Activated CD8-positive, alpha-beta T cell treated with anti-CD3 and anti-CD28 coated beads, Interleukin-2, amount 10 ng/mL, durations not matched to agents 7 days and 5 days (primary cell): ENCODE measurements at regions not wholly inside any gene's neighbourhood (a gene's known extent, or its start where the extent isn't known, plus 50 kb on each side); places are given as distances from the start of the nearest gene placed in this dataset.

Experiments used
- ATAC-seq: fragments of 150-1000 bp; cut with Tn5 transposase; one replicate; pipeline ENCODE4 v1.10.0; 2021; ENCODE audit warnings: moderate library complexity
- CTCF ChIA-PET: fragments of 350-600 bp; sonication (Branson Sonifier 250); formaldehyde crosslinking; loops from one replicate; lab custom pipeline; 2021; ENCODE audit warnings: antibody characterized with exemption; lab: Charles Lee
- POLR2A ChIA-PET: fragments of 350-600 bp; sonication (Branson Sonifier 250); formaldehyde crosslinking; loops from one replicate; lab custom pipeline; 2021; ENCODE audit warnings: antibody characterized with exemption; lab: Charles Lee
- DNase-seq: peaks from one replicate; pipeline ENCODE4 v3.0.0-alpha.2; 2020
- H3K27ac Mint-ChIP-seq: one replicate; pipeline ENCODE4 v1.8.0; 2021; ENCODE audit warnings: mild to moderate bottlenecking, mixed read lengths
- H3K27me3 Mint-ChIP-seq: one replicate; pipeline ENCODE4 v1.8.0; 2021; ENCODE audit warnings: low read depth, mixed read lengths
- H3K36me3 Mint-ChIP-seq: one replicate; pipeline ENCODE4 v1.8.0; 2021; ENCODE audit warnings: low read depth, mixed read lengths
- H3K4me1 Mint-ChIP-seq: one replicate; pipeline ENCODE4 v1.8.0; 2021; ENCODE audit warnings: low read depth, mixed read lengths
- H3K4me3 Mint-ChIP-seq: one replicate; pipeline ENCODE4 v1.8.0; 2021; ENCODE audit warnings: mild to moderate bottlenecking, mixed read lengths
- H3K9me3 Mint-ChIP-seq: one replicate; pipeline ENCODE4 v1.8.0; 2022; ENCODE audit warnings: mixed read lengths; ENCODE audit not compliant: insufficient read depth

GRCh38 chr4:31107362-31107761 is 387.2 kb downstream of the PCDH7 start:
- POLR2A ChIA-PET, result no interaction called here
- Mint-ChIP-seq H3K4me1 (no peaks in the 10 kb centered on the region), H3K27me3 (no peaks in the 10 kb centered on the region), H3K4me3 (no peak overlapping the region), H3K9me3 (peaks cover 8% of the 10 kb centered on the region), H3K27ac (no peak overlapping the region), H3K36me3 (no peaks in the 10 kb centered on the region)
- DNase-seq, result no peak
- CTCF ChIA-PET, result no interaction called here
- ATAC-seq, result no peak

- Mint-ChIP-seq H3K27ac (no peak overlapping the region), H3K4me1 (no peaks in the 10 kb centered on the region), H3K4me3 (no peak overlapping the region), H3K36me3 (no peaks in the 10 kb centered on the region), H3K27me3 (no peaks in the 10 kb centered on the region), H3K9me3 (peaks cover 8% of the 10 kb centered on the region)
- ChIA-PET POLR2A (interaction anchor here (0.7 kb wide), 1 partner anchor 10 kb away, joined by 3 read pairs; no protein-coding TSS in a partner anchor), CTCF (no interaction called here)
- no peak for DNase-seq
- ATAC-seq, result no peak
Observed at GRCh38 chr4:31108762-31109161, 388.6 kb downstream of the PCDH7 start.

- H3K4me1 Mint-ChIP-seq, result no peaks in the 10 kb centered on the region
- H3K27ac Mint-ChIP-seq, result no peak overlapping the region
- CTCF ChIA-PET, result no interaction called here
Observed at GRCh38 chr4:31111790-31112189, 391.6 kb downstream of the PCDH7 start.

GRCh38 chr4:31114816-31115215 is 394.6 kb downstream of the PCDH7 start:
- Mint-ChIP-seq H3K36me3 (no peaks in the 10 kb centered on the region), H3K4me1 (no peaks in the 10 kb centered on the region), H3K27me3 (no peaks in the 10 kb centered on the region), H3K27ac (no peak overlapping the region), H3K4me3 (no peak overlapping the region), H3K9me3 (no peaks in the 10 kb centered on the region)
- ChIA-PET CTCF (no interaction called here), POLR2A (no interaction called here)
- no peak for DNase-seq
- ATAC-seq, result no peak

More at GRCh38 chr4:31111790-31112189, 391.6 kb downstream of the PCDH7 start:
- H3K9me3 Mint-ChIP-seq, result peaks cover 4% of the 10 kb centered on the region
- no peak for ATAC-seq
- no peaks in the 10 kb centered on the region for H3K27me3 Mint-ChIP-seq
- H3K36me3 Mint-ChIP-seq, result no peaks in the 10 kb centered on the region
- DNase-seq, result no peak
- POLR2A ChIA-PET, result no interaction called here
- no peak overlapping the region for H3K4me3 Mint-ChIP-seq

GRCh38 chr4:31124008-31124585 is 403.9 kb downstream of the PCDH7 start:
- Mint-ChIP-seq H3K27me3 (no peaks in the 10 kb centered on the region), H3K27ac (no peak overlapping the region), H3K4me3 (no peak overlapping the region), H3K36me3 (no peaks in the 10 kb centered on the region), H3K9me3 (no peaks in the 10 kb centered on the region), H3K4me1 (no peaks in the 10 kb centered on the region)
- POLR2A ChIA-PET, result no interaction called here
- DNase-seq, result no peak
- CTCF ChIA-PET, result no interaction called here
- no peak for ATAC-seq

- Mint-ChIP-seq H3K27ac (no peak overlapping the region), H3K4me1 (no peaks in the 10 kb centered on the region), H3K27me3 (no peaks in the 10 kb centered on the region), H3K36me3 (no peaks in the 10 kb centered on the region), H3K4me3 (no peak overlapping the region), H3K9me3 (no peaks in the 10 kb centered on the region)
- ChIA-PET CTCF (no interaction called here), POLR2A (no interaction called here)
- DNase-seq, result no peak
- no peak for ATAC-seq
Observed at GRCh38 chr4:31125061-31125460, 404.9 kb downstream of the PCDH7 start.

GRCh38 chr4:31125496-31125895 is 405.3 kb downstream of the PCDH7 start:
- DNase-seq (no peak), ATAC-seq (no peak)
- no peak overlapping the region for H3K27ac Mint-ChIP-seq
- no peak overlapping the region for H3K4me3 Mint-ChIP-seq
- H3K27me3 Mint-ChIP-seq, result no peaks in the 10 kb centered on the region
- H3K9me3 Mint-ChIP-seq, result no peaks in the 10 kb centered on the region
- CTCF ChIA-PET, result no interaction called here
- POLR2A ChIA-PET, result no interaction called here
- H3K4me1 Mint-ChIP-seq, result no peaks in the 10 kb centered on the region
- no peaks in the 10 kb centered on the region for H3K36me3 Mint-ChIP-seq

GRCh38 chr4:31126881-31127398 is 406.8 kb downstream of the PCDH7 start:
- ATAC-seq (no peak), DNase-seq (no peak)
- Mint-ChIP-seq H3K4me1 (no peaks in the 10 kb centered on the region), H3K4me3 (no peak overlapping the region), H3K27me3 (no peaks in the 10 kb centered on the region), H3K27ac (no peak overlapping the region), H3K9me3 (no peaks in the 10 kb centered on the region), H3K36me3 (no peaks in the 10 kb centered on the region)
- POLR2A ChIA-PET, result no interaction called here
- CTCF ChIA-PET, result no interaction called here

GRCh38 chr4:31130930-31131329 is 410.8 kb downstream of the PCDH7 start:
- Mint-ChIP-seq H3K27me3 (no peaks in the 10 kb centered on the region), H3K4me1 (no peaks in the 10 kb centered on the region), H3K9me3 (no peaks in the 10 kb centered on the region), H3K4me3 (no peak overlapping the region), H3K27ac (no peak overlapping the region), H3K36me3 (no peaks in the 10 kb centered on the region)
- DNase-seq (no peak), ATAC-seq (no peak)
- POLR2A ChIA-PET, result no interaction called here
- CTCF ChIA-PET, result no interaction called here

GRCh38 chr4:31134720-31135119 is 414.6 kb downstream of the PCDH7 start:
- ChIA-PET CTCF (no interaction called here), POLR2A (no interaction called here)
- no peak overlapping the region for H3K4me3 Mint-ChIP-seq
- no peaks in the 10 kb centered on the region for H3K27me3 Mint-ChIP-seq
- no peaks in the 10 kb centered on the region for H3K4me1 Mint-ChIP-seq
- H3K9me3 Mint-ChIP-seq, result no peaks in the 10 kb centered on the region
- DNase-seq (no peak), ATAC-seq (no peak)
- no peaks in the 10 kb centered on the region for H3K36me3 Mint-ChIP-seq
- H3K27ac Mint-ChIP-seq, result no peak overlapping the region

- ATAC-seq, result no peak
- Mint-ChIP-seq H3K9me3 (no peaks in the 10 kb centered on the region), H3K27ac (no peak overlapping the region), H3K4me3 (no peak overlapping the region), H3K36me3 (no peaks in the 10 kb centered on the region), H3K4me1 (no peaks in the 10 kb centered on the region), H3K27me3 (no peaks in the 10 kb centered on the region)
- ChIA-PET CTCF (no interaction called here), POLR2A (no interaction called here)
- DNase-seq, result no peak
Observed at GRCh38 chr4:31139767-31140166, 419.6 kb downstream of the PCDH7 start.

GRCh38 chr4:31141095-31141831 is 421.1 kb downstream of the PCDH7 start:
- ChIA-PET CTCF (no interaction called here), POLR2A (no interaction called here)
- no peaks in the 10 kb centered on the region for H3K4me1 Mint-ChIP-seq
- H3K4me3 Mint-ChIP-seq, result no peak overlapping the region
- no peaks in the 10 kb centered on the region for H3K36me3 Mint-ChIP-seq
- H3K9me3 Mint-ChIP-seq, result no peaks in the 10 kb centered on the region
- H3K27me3 Mint-ChIP-seq, result no peaks in the 10 kb centered on the region
- no peak overlapping the region for H3K27ac Mint-ChIP-seq
- no peak for DNase-seq
- no peak for ATAC-seq
